Activated CD8-positive, alpha-beta memory T cell treated with anti-CD3 and anti-CD28 coated beads for 48 hours (primary cell): ENCODE measurements at regions not wholly inside any gene's neighbourhood (a gene's known extent, or its start where the extent isn't known, plus 50 kb on each side); places are given as distances from the start of the nearest gene placed in this dataset.
"Not testable (repeated sequence)": the region's sequence is repeated elsewhere in the genome, so short reads cannot be mapped to it uniquely, and the experiment has no call there.

Experiments used
- DNase-seq, 3 experiments: peaks; one replicate each; pipeline ENCODE4 v3.0.0-alpha.2; 2020; ENCODE audit warnings: low read depth in 2 of 3, low spot score in 2 of 3

DNA sequence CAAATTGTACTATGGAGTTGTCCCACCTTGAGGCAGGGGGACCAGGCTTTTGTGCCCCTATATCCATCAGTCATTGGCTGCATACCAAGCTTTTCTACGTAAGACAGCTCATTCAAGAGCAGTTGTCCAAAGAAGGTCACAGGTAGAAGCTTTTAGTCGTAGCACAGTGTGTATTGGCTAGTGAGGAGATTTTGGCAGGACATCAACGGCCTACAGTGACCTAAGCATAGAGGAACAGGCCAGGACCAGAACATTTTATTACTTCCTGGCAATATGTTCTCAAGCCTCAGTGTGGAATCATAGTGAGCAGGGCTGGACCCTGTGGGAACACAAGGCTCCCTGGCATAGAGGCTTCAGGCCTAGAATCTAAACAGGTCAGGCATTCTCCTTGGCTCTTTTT is 105.4 kb upstream of the ANKRD28 start:
- no peak for DNase-seq

DNA sequence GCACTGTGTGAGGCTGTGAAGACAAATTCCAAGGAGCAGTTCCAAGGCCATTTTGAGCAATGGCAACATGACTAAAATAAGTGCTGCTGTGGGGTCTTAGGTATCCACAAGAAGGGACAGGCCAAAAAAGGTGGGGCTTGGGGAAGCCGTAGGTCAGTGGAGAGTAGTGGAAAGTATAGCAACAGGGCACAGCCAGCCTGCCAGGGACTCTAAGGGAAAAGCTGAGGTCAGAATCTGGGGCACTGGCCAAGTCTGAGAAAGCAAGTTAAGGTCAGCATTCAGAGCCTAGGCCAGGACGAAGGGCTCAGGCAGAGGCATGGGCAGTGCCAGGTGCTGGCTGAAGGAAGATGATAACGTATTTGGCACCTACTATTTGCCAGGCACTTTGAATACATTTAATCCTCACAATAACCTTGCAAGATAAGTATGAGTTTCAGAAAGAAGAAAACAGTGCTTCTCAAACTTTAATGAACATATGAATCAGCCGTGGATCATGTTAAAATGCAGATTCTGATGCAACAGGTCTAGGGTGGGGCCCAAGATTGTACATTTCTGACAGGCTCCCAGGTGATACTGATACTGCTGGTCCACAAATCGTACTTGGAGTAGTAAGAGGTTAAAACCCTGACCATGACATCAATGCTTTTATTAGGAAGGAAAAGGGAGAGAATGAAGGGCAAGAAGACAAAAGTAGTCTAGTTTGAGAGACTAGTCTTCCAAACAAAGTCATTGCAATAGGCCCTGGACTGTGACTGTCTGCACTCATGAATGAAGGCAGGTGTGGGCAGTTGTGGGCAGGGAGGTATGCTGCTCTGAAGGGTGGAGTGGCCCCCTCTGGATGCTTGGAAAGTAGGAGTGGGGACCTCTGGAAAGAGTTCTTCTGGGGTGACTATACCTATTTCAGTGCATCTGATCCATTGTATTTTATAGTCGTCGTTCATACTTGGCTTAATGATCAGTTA is 106.3 kb upstream of the ANKRD28 start:
- DNase-seq: no peak

DNA sequence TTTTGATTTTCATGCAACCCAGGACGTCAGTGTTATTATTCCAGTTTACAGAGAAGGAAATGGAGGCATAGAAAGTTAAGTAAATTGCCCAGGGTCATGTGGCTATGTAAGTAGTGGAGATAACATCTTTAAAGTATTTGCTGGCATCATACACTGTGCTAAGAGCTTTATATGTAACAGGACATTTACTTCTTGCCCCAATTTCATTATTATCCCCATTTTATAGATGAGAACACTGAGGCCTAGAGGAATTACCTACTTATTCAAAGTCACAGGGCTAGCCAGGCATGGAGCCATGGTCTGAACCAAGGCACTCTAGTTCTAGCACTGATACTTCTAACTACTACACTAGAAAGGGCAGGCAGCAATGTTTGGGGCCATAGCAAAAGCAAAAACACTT is 107.3 kb upstream of the ANKRD28 start:
- DNase-seq: no peak

- DNase-seq: not testable (repeated sequence)
Observed at GRCh38 chr3:15907403-15907802, 109.6 kb upstream of the ANKRD28 start.

DNA sequence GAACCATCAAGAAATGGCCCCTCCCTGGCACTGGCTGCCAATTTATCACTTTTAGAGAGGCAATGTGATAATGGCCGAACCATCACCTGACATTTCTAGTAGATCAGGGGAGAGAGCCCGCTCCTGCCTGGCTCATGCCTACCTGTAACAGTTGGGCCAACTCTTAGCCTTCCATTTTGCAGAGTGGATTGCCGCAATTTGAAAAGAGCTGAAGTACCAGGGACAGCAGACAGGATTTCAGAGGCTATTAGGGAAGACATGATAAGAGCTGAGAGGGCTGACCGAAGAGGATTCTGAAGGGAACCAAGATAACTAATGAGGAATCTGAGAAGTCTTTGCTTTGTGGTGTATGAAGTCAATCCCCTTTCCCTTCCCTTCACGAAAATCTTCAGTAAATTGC is 121.2 kb upstream of the ANKRD28 start:
- DNase-seq: no peak

DNA sequence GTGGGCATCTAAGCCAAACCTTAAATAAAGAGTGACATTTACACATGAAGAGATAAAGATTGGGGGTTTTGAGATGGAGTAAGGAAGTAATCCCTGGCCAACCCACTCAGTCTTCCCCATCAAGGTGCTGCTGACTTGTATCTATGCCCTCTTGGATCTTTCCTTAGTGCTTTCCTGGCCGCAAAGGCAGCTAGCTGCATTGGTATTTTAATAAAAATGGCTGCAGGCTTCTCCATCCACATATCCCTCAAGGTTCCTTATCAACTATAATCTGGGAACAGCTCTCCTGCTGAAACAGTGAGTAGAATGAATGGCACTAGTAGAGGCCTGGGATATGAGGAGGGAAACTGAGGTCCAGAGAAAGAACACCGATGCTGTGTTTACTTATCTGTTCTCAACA is 122.2 kb upstream of the ANKRD28 start:
- no peak for DNase-seq

- no peak for DNase-seq
Observed at GRCh38 chr3:15923640-15924405, 126.0 kb upstream of the ANKRD28 start.

- DNase-seq: no peak
Observed at GRCh38 chr3:15924914-15925313, 127.1 kb upstream of the ANKRD28 start.

DNA sequence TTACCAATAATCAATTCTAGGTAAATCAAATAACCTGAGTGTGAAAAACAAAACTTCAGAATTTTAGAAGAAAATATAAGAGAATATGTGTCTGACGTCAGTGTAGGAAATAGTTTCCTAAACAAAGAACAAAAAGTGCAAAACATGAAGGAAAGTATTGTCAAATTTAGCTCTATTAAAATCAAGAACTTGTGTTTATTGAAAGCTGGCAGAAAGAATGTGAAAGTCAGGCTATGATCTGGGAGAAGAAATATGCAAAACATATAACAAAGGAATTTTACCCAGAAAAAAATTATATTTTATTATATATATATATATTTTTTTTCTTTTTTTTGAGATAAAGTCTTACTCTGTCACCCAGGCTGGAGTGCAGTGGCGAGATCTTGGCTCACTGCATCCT is 129.1 kb upstream of the ANKRD28 start:
- no peak for DNase-seq

GRCh38 chr3:15927969-15928368 is 130.2 kb upstream of the ANKRD28 start:
- DNase-seq: no peak

- no peak for DNase-seq
Observed at GRCh38 chr3:15929944-15930571, 132.3 kb upstream of the ANKRD28 start.

DNA sequence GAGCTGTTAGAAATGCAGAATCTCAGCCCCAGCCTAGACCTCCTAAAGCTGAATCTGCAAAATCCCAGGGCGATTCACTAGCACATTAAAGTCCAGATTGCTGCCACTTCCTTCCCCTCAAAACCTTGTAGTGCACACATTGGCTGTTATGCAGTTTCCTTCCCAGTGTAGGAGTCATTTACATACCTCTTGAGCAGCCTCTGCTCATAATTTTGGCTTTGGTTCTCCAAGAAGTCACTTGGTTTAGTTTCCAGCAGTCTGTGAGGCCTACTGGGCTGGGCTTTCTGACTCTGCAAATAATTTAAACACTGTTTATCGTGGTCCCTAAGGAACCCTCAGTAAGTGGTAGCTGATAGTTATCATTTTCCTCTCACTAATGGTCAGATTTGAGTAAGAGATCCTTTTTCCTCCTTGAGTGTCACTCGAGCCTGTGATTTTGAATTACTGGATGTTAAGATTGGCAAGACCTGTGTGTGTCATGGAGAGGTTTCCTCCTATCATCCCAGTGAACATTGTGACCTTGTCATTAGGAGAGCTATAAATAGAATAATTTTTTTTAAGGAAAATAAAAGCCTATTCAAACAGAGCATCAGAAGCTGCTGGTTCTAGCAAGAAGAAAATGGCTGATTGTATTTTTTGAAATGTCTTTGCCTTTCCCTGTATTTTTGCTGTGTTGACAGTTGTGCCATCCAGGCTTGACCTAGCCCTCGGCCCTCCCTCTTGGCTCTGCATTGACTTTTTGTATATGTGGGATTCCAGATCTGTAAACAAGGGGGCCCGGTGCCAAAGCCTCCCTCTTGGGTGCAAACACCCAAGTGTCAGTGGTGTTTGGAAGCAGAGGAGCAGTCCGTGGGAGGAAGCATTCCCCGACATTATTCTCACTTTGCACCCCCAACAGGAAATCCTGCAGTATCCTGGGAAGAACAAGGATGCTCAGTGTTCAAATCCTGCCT is 134.8 kb upstream of the ANKRD28 start:
- no peak for DNase-seq

- DNase-seq: no peak
Observed at GRCh38 chr3:15933439-15934139, 135.8 kb upstream of the ANKRD28 start.

DNA sequence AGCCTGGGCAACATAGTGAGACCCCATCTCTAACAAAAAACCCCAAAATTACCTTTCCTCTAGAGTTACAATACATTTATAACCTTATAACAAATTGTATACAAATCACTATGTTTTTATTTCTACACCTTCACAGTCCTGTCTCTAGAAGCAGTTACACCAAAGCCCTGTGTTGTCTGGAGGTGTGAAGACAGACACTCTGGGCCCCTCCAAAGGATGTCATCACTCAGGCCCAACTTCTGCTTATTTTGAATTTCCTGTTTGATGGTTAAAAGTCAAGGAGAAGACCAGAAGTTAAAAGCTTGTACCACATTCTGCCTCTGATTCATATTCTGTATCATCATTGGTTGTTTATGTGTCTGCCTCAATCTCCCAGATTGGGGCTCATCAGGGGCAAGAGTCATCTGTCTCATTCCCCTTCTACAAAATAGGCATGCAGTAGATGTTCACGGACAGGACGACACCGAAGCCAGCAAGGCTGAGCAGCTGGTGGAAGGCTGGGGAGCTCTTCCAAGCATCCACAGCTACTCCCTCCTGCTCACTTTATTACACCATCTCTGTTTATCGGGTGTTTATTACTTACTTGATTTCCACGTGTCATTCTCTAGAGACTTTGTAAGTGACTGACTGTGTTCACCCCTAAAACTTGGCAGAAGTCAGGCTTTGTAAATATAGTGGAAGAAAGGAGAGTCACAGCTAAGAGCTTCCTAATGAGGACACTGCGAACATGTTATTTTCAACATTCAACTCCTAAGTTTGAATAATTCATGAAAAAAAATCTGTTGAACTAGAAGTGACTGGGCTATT is 136.8 kb upstream of the ANKRD28 start:
- no peak for DNase-seq

DNA sequence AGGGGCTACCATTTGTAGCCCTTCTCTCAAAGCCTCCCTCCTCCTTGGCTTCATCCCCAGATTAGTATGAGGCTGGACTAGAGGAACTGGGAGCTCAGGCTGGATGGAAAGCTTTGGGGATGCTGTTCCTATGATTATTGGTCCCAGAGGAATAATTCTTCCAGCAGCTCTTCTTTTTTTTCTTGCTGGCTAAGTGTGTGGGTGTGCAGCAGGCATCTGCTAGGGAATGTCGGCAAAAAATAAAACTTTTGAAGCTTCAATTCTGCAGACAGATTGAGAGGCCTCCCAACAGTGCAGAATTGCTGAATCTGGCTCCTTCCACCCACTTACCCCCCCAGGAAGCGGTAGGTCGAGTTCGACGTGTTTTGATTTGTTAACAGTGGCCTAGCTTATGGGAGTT is 138.5 kb upstream of the ANKRD28 start:
- DNase-seq: no peak

DNA sequence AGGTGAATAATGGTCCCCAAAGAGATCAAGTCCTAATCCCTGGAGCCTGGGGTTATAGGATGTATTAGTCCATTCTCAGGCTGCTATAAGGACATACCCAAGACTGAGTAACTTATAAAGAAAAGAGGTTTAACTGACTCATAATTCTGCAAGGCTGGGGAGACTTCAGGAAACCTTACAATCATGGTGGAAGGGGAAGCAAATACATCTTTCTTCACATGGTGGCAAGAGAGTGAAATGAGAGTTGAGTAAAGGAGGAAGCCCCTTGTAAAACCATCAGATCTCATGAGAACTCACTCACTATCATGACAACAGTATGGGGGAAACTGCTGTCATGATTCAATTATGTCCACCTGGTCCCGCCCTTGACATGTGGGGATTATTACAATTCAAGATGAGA is 142.9 kb upstream of the ANKRD28 start:
- DNase-seq: no peak

GRCh38 chr3:15941457-15941856 is 143.7 kb upstream of the ANKRD28 start:
- not testable (repeated sequence) for DNase-seq

GRCh38 chr3:15941958-15942357 is 144.2 kb upstream of the ANKRD28 start:
- DNase-seq: no peak

DNA sequence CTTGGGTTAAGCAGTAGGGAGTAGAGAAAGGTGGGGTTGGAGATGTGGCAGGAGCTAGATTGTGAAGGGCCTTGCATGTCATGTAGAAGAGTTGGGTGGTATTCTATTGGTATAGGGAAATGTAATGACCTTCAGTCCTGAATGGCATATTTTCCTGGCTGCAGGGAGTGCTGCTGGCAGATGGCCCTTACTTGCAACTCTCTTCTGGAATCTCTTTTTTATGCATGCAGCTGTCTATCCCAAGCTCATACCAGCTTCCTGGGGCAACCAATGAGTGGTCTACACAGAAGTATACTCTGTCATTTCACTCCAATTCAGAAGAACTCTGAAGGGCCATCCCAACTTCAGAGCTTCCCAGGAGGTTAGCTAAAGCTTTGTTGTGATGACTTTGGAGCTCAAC is 144.7 kb upstream of the ANKRD28 start:
- DNase-seq: no peak
